ENCODE measurements at regions not wholly inside any gene's neighbourhood (a gene's known extent, or its start where the extent isn't known, plus 50 kb on each side); places are given as distances from the start of the nearest gene placed in this dataset.

DNA sequence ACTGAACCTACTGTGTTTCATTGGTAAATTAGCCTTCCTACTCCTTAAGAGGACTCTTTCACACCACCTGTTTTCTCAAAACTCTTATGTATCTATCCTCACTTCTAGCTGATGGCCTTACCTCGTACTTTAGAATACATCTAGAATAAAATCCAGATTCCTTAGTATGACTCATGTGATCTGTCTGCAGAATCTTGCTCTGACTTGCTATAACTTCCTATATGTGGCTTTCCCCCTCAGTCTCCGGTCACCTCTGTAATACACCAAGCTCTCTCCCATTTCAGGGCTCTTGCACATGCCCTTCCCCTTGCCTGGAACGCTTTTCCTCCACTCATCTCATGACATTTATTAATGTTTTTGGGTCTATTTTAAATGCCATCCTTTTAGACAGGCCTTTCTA lies 95.6 kb upstream of the LHCGR start:
- TF ChIP-seq ZNF274 (IDR thresholded peaks at IDR 0.05; ENCODE audit: low read depth, low read length) (no peak), YY1 (IDR thresholded peaks at IDR 0.05; ENCODE audit: insufficient read depth, insufficient read length) (no peak), SUZ12 (IDR thresholded peaks at IDR 0.05; ENCODE audit: extremely low read depth, insufficient read depth, insufficient read length) (no peak)

All from NT2/D1 (cell line).